ENCODE measurements at regions not wholly inside any gene's neighbourhood (a gene's known extent, or its start where the extent isn't known, plus 50 kb on each side); places are given as distances from the start of the nearest gene placed in this dataset.

- no peak for DNase-seq
Measured at GRCh38 chr15:57823325-57823882, 116.9 kb downstream of the POLR2M start.

GRCh38 chr15:57824186-57824585, 117.7 kb downstream of the POLR2M start:
- no peak for DNase-seq

GRCh38 chr15:57827021-57827420, 120.5 kb downstream of the POLR2M start:
- no peak for DNase-seq

GRCh38 chr15:57827971-57828370, 121.5 kb downstream of the POLR2M start:
- no peak for DNase-seq

- DNase-seq = no peak
Measured at GRCh38 chr15:57832183-57832582, 125.7 kb downstream of the POLR2M start.

- DNase-seq = no peak
Measured at GRCh38 chr15:57835119-57835518, 128.6 kb downstream of the POLR2M start.

GRCh38 chr15:57849317-57849716, 142.8 kb downstream of the POLR2M start:
- no peak for DNase-seq

GRCh38 chr15:57854531-57854930, 148.0 kb downstream of the POLR2M start:
- DNase-seq = no peak

- no peak for DNase-seq
Measured at GRCh38 chr15:57857871-57858270, 151.4 kb downstream of the POLR2M start.

- no peak for DNase-seq
Measured at GRCh38 chr15:57859130-57859685, 152.7 kb downstream of the POLR2M start.

- DNase-seq = peak; percentile 79
Measured at GRCh38 chr15:57861034-57861638, 154.6 kb downstream of the POLR2M start.

- no peak for DNase-seq
Measured at GRCh38 chr15:57861815-57862586, 155.5 kb downstream of the POLR2M start.

GRCh38 chr15:57862761-57863160, 156.2 kb downstream of the POLR2M start:
- no peak for DNase-seq

GRCh38 chr15:57865294-57865693, 158.8 kb downstream of the POLR2M start:
- DNase-seq = peak; percentile 27

GRCh38 chr15:57866149-57866736, 159.7 kb downstream of the POLR2M start:
- DNase-seq = peak; percentile 79

GRCh38 chr15:57867970-57868798, 161.7 kb downstream of the POLR2M start:
- DNase-seq = no peak

- no peak for DNase-seq
Measured at GRCh38 chr15:57870667-57871066, 164.2 kb downstream of the POLR2M start.

- no peak for DNase-seq
Measured at GRCh38 chr15:57872281-57873030, 165.9 kb downstream of the POLR2M start.

GRCh38 chr15:57873564-57874209, 167.2 kb downstream of the POLR2M start:
- DNase-seq = no peak

- DNase-seq = no peak
Measured at GRCh38 chr15:57875347-57875746, 168.8 kb downstream of the POLR2M start.

GRCh38 chr15:57878573-57878972, 172.1 kb downstream of the POLR2M start:
- no peak for DNase-seq

Data from NCI-H82 (cell line).